GM23248 (cell line): ENCODE measurements at regions not wholly inside any gene's neighbourhood (a gene's known extent, or its start where the extent isn't known, plus 50 kb on each side); places are given as distances from the start of the nearest gene placed in this dataset.
"Not testable (repeated sequence)": the region's sequence is repeated elsewhere in the genome, so short reads cannot be mapped to it uniquely, and the experiment has no call there.

ENCODE experiments used
- EZH2 ChIP-seq: fragments of 200-600 bp; sonication (generic); IDR thresholded peaks from 2 replicates; pipeline ENCODE4 v1.6.1; 2018; ENCODE audit warnings: antibody characterized with exemption, mild to moderate bottlenecking; ENCODE audit not compliant: insufficient read depth, poor library complexity, severe bottlenecking
- EZH2phosphoT487 ChIP-seq: fragments of 200-600 bp; sonication (generic); IDR thresholded peaks from 2 replicates; pipeline ENCODE4 v1.6.1; 2018; ENCODE audit warnings: antibody characterized with exemption, moderate library complexity, mild to moderate bottlenecking, low read depth; ENCODE audit not compliant: insufficient read depth

- TF ChIP-seq EZH2, EZH2phosphoT487: not testable (repeated sequence)
Observed at GRCh38 chr14:58748251-58748650, 110.5 kb downstream of the DACT1 start.
